ENCODE measurements at regions not wholly inside any gene's neighbourhood (a gene's known extent, or its start where the extent isn't known, plus 50 kb on each side); places are given as distances from the start of the nearest gene placed in this dataset.

DNA sequence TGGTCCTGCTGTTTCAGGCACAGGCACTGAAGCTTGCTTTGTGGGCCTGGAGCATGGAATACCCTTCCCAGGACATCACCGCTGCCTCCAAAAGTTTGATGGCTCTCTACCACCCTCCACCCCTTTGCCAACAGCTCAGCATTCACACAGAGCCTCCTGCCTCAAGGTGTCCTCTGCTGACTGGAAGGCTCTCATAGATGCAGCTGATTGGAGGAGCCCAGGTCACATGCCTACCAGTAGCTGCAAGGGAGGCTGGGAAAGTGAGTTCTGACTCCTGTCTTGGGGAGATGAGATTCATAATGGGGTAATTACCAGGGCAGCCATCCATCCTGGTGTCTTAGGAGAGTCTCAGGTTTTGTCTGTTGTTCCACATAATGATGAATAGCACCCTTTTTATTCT is 124.8 kb upstream of the GRIK3 start:
- no peak for DNase-seq (ENCODE audit: low spot score in 2 of 2, unreplicated experiment in 2 of 2)
- H3K27ac Mint-ChIP-seq, result no peak overlapping the region
- H3K27me3 Mint-ChIP-seq (ENCODE audit: low read depth), result peaks cover 4% of the 10 kb centered on the region
- TF ChIP-seq CTCF (IDR thresholded peaks at IDR 0.05; ENCODE audit: unreplicated experiment), result no peak
- no peaks in the 10 kb centered on the region for H3K36me3 Mint-ChIP-seq
- no peaks in the 10 kb centered on the region for H3K4me1 Mint-ChIP-seq
- peaks cover 25% of the 10 kb centered on the region for H3K9me3 Mint-ChIP-seq
- H3K4me3 Mint-ChIP-seq, result no peak overlapping the region

DNA sequence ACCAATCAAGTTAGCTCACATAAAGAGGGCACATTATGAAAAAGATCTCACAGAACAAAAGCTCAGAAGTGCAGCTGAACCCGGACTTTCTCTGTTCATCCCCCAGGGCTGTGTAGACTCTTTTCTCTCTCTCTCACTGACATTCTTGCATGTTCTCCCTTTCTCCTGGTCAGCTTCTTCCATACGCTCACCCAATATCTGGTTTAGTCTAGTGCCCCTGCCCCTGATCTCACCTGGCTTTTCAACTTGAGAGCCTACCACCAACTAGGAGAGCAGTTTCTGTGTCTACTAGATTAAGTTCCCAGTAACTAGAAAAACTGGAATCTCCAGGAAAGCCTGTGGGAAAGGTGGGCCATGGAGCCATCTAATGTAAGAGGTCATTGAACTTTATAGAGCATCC is 126.9 kb upstream of the GRIK3 start:
- Mint-ChIP-seq H3K4me3 (no peak overlapping the region), H3K27ac (no peak overlapping the region), H3K9me3 (peaks cover 37% of the 10 kb centered on the region), H3K27me3 (ENCODE audit: low read depth) (peaks cover under 1% of the 10 kb centered on the region), H3K36me3 (no peaks in the 10 kb centered on the region), H3K4me1 (no peaks in the 10 kb centered on the region)
- no peak for DNase-seq (ENCODE audit: low spot score in 2 of 2, unreplicated experiment in 2 of 2)
- TF ChIP-seq CTCF (IDR thresholded peaks at IDR 0.05; ENCODE audit: unreplicated experiment), result no peak

DNA sequence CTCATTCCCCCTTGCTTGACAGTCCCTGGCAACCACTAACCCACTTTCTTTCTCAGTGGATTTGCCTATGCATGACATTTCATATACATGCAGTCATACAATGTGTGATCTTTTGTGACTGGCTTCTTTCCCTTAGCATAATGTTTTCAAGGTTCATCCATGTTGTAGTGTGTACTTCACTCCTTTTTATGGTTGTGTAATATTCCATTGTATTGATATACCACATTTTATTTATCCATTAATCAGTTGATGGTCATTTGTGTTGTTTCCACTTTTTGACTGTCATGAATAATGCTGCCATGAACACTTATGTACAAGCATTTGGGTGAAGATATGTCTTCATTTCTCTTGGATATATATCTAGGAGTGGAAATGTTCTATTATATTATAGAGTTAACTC is 127.7 kb upstream of the GRIK3 start:
- no peak overlapping the region for H3K27ac Mint-ChIP-seq
- no peak for TF ChIP-seq CTCF (IDR thresholded peaks at IDR 0.05; ENCODE audit: unreplicated experiment)
- no peaks in the 10 kb centered on the region for H3K36me3 Mint-ChIP-seq
- no peak for DNase-seq (ENCODE audit: low spot score in 2 of 2, unreplicated experiment in 2 of 2)
- no peak overlapping the region for H3K4me3 Mint-ChIP-seq
- H3K4me1 Mint-ChIP-seq, result no peaks in the 10 kb centered on the region
- peaks cover 3% of the 10 kb centered on the region for H3K27me3 Mint-ChIP-seq (ENCODE audit: low read depth)
- H3K9me3 Mint-ChIP-seq, result peaks cover 39% of the 10 kb centered on the region

GRCh38 chr1:37166005-37166404 is 131.7 kb upstream of the GRIK3 start:
- H3K27me3 Mint-ChIP-seq (ENCODE audit: low read depth), result peaks cover 17% of the 10 kb centered on the region
- H3K4me1 Mint-ChIP-seq, result no peaks in the 10 kb centered on the region
- peaks cover 40% of the 10 kb centered on the region for H3K9me3 Mint-ChIP-seq
- TF ChIP-seq CTCF (IDR thresholded peaks at IDR 0.05; ENCODE audit: unreplicated experiment), result no peak
- H3K4me3 Mint-ChIP-seq, result no peak overlapping the region
- H3K36me3 Mint-ChIP-seq, result no peaks in the 10 kb centered on the region
- no peak overlapping the region for H3K27ac Mint-ChIP-seq
- DNase-seq (ENCODE audit: low spot score in 2 of 2, unreplicated experiment in 2 of 2), result no peak

- no peaks in the 10 kb centered on the region for H3K36me3 Mint-ChIP-seq
- H3K4me1 Mint-ChIP-seq, result no peaks in the 10 kb centered on the region
- H3K27ac Mint-ChIP-seq, result no peak overlapping the region
- no peak for DNase-seq (ENCODE audit: low spot score in 2 of 2, unreplicated experiment in 2 of 2)
- TF ChIP-seq CTCF (IDR thresholded peaks at IDR 0.05; ENCODE audit: unreplicated experiment), result no peak
- H3K4me3 Mint-ChIP-seq, result no peak overlapping the region
- peaks cover 30% of the 10 kb centered on the region for H3K9me3 Mint-ChIP-seq
- peaks cover 21% of the 10 kb centered on the region for H3K27me3 Mint-ChIP-seq (ENCODE audit: low read depth)
Measured at GRCh38 chr1:37167479-37167878, 133.2 kb upstream of the GRIK3 start.

GRCh38 chr1:37169241-37169640 is 134.9 kb upstream of the GRIK3 start:
- DNase-seq (ENCODE audit: low spot score in 2 of 2, unreplicated experiment in 2 of 2), result no peak
- no peak overlapping the region for H3K4me3 Mint-ChIP-seq
- H3K4me1 Mint-ChIP-seq, result no peaks in the 10 kb centered on the region
- H3K36me3 Mint-ChIP-seq, result no peaks in the 10 kb centered on the region
- peaks cover 28% of the 10 kb centered on the region for H3K27me3 Mint-ChIP-seq (ENCODE audit: low read depth)
- TF ChIP-seq CTCF (IDR thresholded peaks at IDR 0.05; ENCODE audit: unreplicated experiment), result no peak
- no peak overlapping the region for H3K27ac Mint-ChIP-seq
- H3K9me3 Mint-ChIP-seq, result peaks cover 19% of the 10 kb centered on the region
